IMR-90 (cell line): ENCODE measurements at regions not wholly inside any gene's neighbourhood (a gene's known extent, or its start where the extent isn't known, plus 50 kb on each side); places are given as distances from the start of the nearest gene placed in this dataset.

Experiments
- ATAC-seq: fragments of 200-7000 bp; cut with Tn5 transposase; 2 replicates; pipeline ENCODE4 v1.9.1; 2020; ENCODE audit warnings: low read depth, mild to moderate bottlenecking, moderate library complexity
- BruUV-seq: library from RNA; stranded (reverse); fragments of 400-500 nt; replicated peaks from 2 replicates; lab custom pipeline; 2021; lab: Mats Ljungman, UMichigan
- CTCF ChIA-PET: fragments of 300-600 bp; formaldehyde crosslinking; extraction: SDS; loops from one replicate; lab custom pipeline; 2021; ENCODE audit warnings: antibody characterized with exemption; lab: Yijun Ruan, JAX
- POLR2A ChIA-PET: fragments of 300-600 bp; sonication (Branson Sonifier 250); formaldehyde crosslinking; loops from one replicate; lab custom pipeline; 2022; ENCODE audit warnings: antibody characterized with exemption; ENCODE audit not compliant: unreplicated experiment; lab: Charles Lee
- DNase-seq: peaks from one replicate; pipeline ENCODE4 v3.0.0; 2013
- H2AFZ ChIP-seq: replicated peaks from 2 replicates; pipeline ENCODE3; 2013; ENCODE audit warnings: low read length, mild to moderate bottlenecking; ENCODE audit not compliant: poor library complexity
- H2AK5ac ChIP-seq: 2 replicates; pipeline ENCODE4 v1.6.1; 2013; ENCODE audit warnings: low read depth, low read length, inconsistent platforms
- H2AK9ac ChIP-seq: replicated peaks from 2 replicates; pipeline ENCODE3; 2013; ENCODE audit warnings: mild to moderate bottlenecking, low read depth, low read length, moderate library complexity; ENCODE audit not compliant: poor library complexity
- H2BK120ac ChIP-seq: 2 replicates; pipeline ENCODE4 v1.6.1; 2013; ENCODE audit warnings: low read depth, low read length, inconsistent platforms
- H2BK15ac ChIP-seq: 3 replicates; pipeline ENCODE4 v1.6.1; 2013; ENCODE audit warnings: low read depth, low read length, inconsistent platforms
- H2BK20ac ChIP-seq: 2 replicates; pipeline ENCODE4 v1.6.1; 2013; ENCODE audit warnings: low read depth, mild to moderate bottlenecking, inconsistent platforms, low read length, moderate library complexity
- H2BK5ac ChIP-seq: 2 replicates; pipeline ENCODE4 v1.6.1; 2013; ENCODE audit warnings: mild to moderate bottlenecking, low read depth, low read length, inconsistent platforms; ENCODE audit not compliant: poor library complexity, severe bottlenecking
- H3K14ac ChIP-seq: replicated peaks from 2 replicates; pipeline ENCODE4 v1.6.1; 2013; ENCODE audit warnings: low read depth, low read length, inconsistent platforms
- H3K18ac ChIP-seq: 2 replicates; pipeline ENCODE4 v1.6.1; 2013; ENCODE audit warnings: low read depth, low read length, control low read depth
- H3K23ac ChIP-seq: 2 replicates; pipeline ENCODE4 v1.6.1; 2013; ENCODE audit warnings: low read depth, low read length, inconsistent platforms
- H3K27ac ChIP-seq: 2 replicates; pipeline ENCODE4 v1.5.1; 2013; ENCODE audit warnings: mild to moderate bottlenecking, control low read depth, low read length; ENCODE audit not compliant: insufficient read depth
- H3K27me3 ChIP-seq: 2 replicates; pipeline ENCODE4 v1.6.1; 2013; ENCODE audit warnings: low read length; ENCODE audit not compliant: control insufficient read depth, insufficient read depth
- H3K36me3 ChIP-seq: 2 replicates; pipeline ENCODE4 v1.6.1; 2013; ENCODE audit warnings: low read length, mixed read lengths; ENCODE audit not compliant: control insufficient read depth, insufficient read depth
- H3K4ac ChIP-seq: 2 replicates; pipeline ENCODE4 v1.6.1; 2013; ENCODE audit warnings: low read depth, low read length, inconsistent platforms
- H3K4me1 ChIP-seq: 2 replicates; pipeline ENCODE4 v1.6.1; 2013; ENCODE audit warnings: low read length, mixed read lengths; ENCODE audit not compliant: control insufficient read depth, insufficient read depth
- H3K4me2 ChIP-seq: 2 replicates; pipeline ENCODE4 v1.6.1; 2013; ENCODE audit warnings: low read depth, mild to moderate bottlenecking, control low read depth, low read length, moderate library complexity
- H3K4me3 ChIP-seq: 2 replicates; pipeline ENCODE4 v1.5.1; 2013; ENCODE audit warnings: low read depth, mild to moderate bottlenecking, control low read depth, low read length, moderate library complexity; ENCODE audit not compliant: insufficient read depth
- H3K56ac ChIP-seq: 2 replicates; pipeline ENCODE4 v1.6.1; 2013; ENCODE audit warnings: low read length, inconsistent platforms; ENCODE audit not compliant: insufficient read depth; ENCODE audit errors: extremely low read depth
- H3K79me1 ChIP-seq, 2 experiments: 2 replicates each; pipeline ENCODE4 v1.6.1; 2013; ENCODE audit warnings: low read length in 2 of 2, inconsistent platforms in 1 of 2, low read depth in 1 of 2
- H3K9ac ChIP-seq: 2 replicates; pipeline ENCODE4 v1.6.1; 2013; ENCODE audit warnings: low read depth, low read length, control low read depth
- H3K9me1 ChIP-seq: 2 replicates; pipeline ENCODE4 v1.6.1; 2013; ENCODE audit warnings: low read length, inconsistent platforms; ENCODE audit not compliant: insufficient read depth
- H3K9me3 ChIP-seq: 2 replicates; pipeline ENCODE4 v1.6.1; 2013; ENCODE audit warnings: low read length; ENCODE audit not compliant: control insufficient read depth, insufficient read depth
- H4K20me1 ChIP-seq: 2 replicates; pipeline ENCODE4 v1.6.1; 2013; ENCODE audit warnings: low read length, inconsistent platforms; ENCODE audit not compliant: insufficient read depth
- H4K5ac ChIP-seq: 2 replicates; pipeline ENCODE4 v1.6.1; 2013; ENCODE audit warnings: mild to moderate bottlenecking, low read depth, low read length, control low read depth
- H4K8ac ChIP-seq, 2 experiments: 2 replicates each; pipeline ENCODE4 v1.6.1; 2013; ENCODE audit warnings: low read depth in 2 of 2, low read length in 2 of 2, control low read depth in 1 of 2, inconsistent platforms in 1 of 2
- H4K91ac ChIP-seq: 2 replicates; pipeline ENCODE4 v1.6.1; 2013; ENCODE audit warnings: low read depth, low read length, inconsistent platforms; ENCODE audit not compliant: insufficient read depth
- BHLHE40 ChIP-seq: fragments of 150-350 bp; IDR thresholded peaks from 2 replicates; pipeline ENCODE4 v1.6.1; 2016; ENCODE audit warnings: mild to moderate bottlenecking, low read depth, low read length
- CEBPB ChIP-seq: IDR thresholded peaks from 2 replicates; pipeline ENCODE4 v1.6.1; 2012; ENCODE audit warnings: low read depth, low read length, improper control_type of control experiment
- CHD1 ChIP-seq: IDR thresholded peaks from 2 replicates; pipeline ENCODE4 v1.6.1; 2012; ENCODE audit warnings: low read depth, low read length, improper control_type of control experiment
- ELK1 ChIP-seq: fragments of 150-350 bp; IDR thresholded peaks from 2 replicates; pipeline ENCODE4 v1.6.1; 2016; ENCODE audit warnings: low read depth, mild to moderate bottlenecking, low read length, moderate library complexity, borderline replicate concordance
- FOS ChIP-seq: fragments of 150-350 bp; IDR thresholded peaks from 2 replicates; pipeline ENCODE4 v1.6.1; 2016; ENCODE audit warnings: low read depth, low read length
- MAFK ChIP-seq: IDR thresholded peaks from 2 replicates; pipeline ENCODE4 v1.6.1; 2012; ENCODE audit warnings: low read depth, low read length, improper control_type of control experiment
- MAZ ChIP-seq: IDR thresholded peaks from 2 replicates; pipeline ENCODE4 v1.6.1; 2012; ENCODE audit warnings: low read depth, mild to moderate bottlenecking, low read length, improper control_type of control experiment, moderate library complexity, borderline replicate concordance
- MXI1 ChIP-seq: IDR thresholded peaks from 2 replicates; pipeline ENCODE4 v1.6.1; 2012; ENCODE audit warnings: low read depth, mild to moderate bottlenecking, low read length, moderate library complexity, borderline replicate concordance
- NFE2L2 ChIP-seq: fragments of 150-350 bp; IDR thresholded peaks from 2 replicates; pipeline ENCODE4 v1.6.1; 2016; ENCODE audit warnings: low read depth, mild to moderate bottlenecking, low read length
- POLR2A ChIP-seq: IDR thresholded peaks from 2 replicates; pipeline ENCODE4 v1.6.1; 2012; ENCODE audit warnings: mild to moderate bottlenecking, low read depth, low read length
- RAD21 ChIP-seq: IDR thresholded peaks from 2 replicates; pipeline ENCODE4 v1.6.1; 2012; ENCODE audit warnings: low read length, improper control_type of control experiment
- RCOR1 ChIP-seq: IDR thresholded peaks from 2 replicates; pipeline ENCODE4 v1.6.1; 2012; ENCODE audit warnings: mild to moderate bottlenecking, low read length, improper control_type of control experiment; ENCODE audit not compliant: insufficient replicate concordance
- RFX5 ChIP-seq: IDR thresholded peaks from 2 replicates; pipeline ENCODE4 v1.8.0; 2012; ENCODE audit warnings: low read depth, mild to moderate bottlenecking, low read length, moderate library complexity
- SMC3 ChIP-seq: fragments of 150-350 bp; IDR thresholded peaks from 2 replicates; pipeline ENCODE4 v1.6.1; 2016; ENCODE audit warnings: low read depth, mild to moderate bottlenecking, antibody characterized with exemption, low read length, moderate library complexity
- USF2 ChIP-seq: fragments of 150-350 bp; IDR thresholded peaks from 2 replicates; pipeline ENCODE4 v1.6.1; 2017; ENCODE audit warnings: mild to moderate bottlenecking, antibody characterized with exemption, low read length, low read depth
- dilution Hi-C: fragments of 300-500 bp; cut with HindIII; formaldehyde crosslinking; loops from one replicate; pipeline ENCODE4 v1.14.3; 2018; ENCODE audit warnings: low sequenced_read_pairs; ENCODE audit not compliant: unreplicated experiment
- in situ Hi-C: fragments of 300-500 bp; cut with MboI; formaldehyde crosslinking; loops from 3 replicates; pipeline ENCODE4 v1.14.3; 2019; ENCODE audit warnings: low sequenced_read_pairs, inconsistent platforms, mixed read lengths
- intact Hi-C: fragments of 100-400 bp; cut with micrococcal nuclease; formaldehyde crosslinking; loops from 2 replicates; pipeline ENCODE4 v1.10.0; 2022
- TF ChIP-seq, protein P1 (sequence below): conservative IDR thresholded peaks from 2 replicates; pipeline ENCODE4 v1.5.1; 2012; ENCODE audit warnings: mild to moderate bottlenecking, low read depth, low read length, improper control_type of control experiment

DNA sequence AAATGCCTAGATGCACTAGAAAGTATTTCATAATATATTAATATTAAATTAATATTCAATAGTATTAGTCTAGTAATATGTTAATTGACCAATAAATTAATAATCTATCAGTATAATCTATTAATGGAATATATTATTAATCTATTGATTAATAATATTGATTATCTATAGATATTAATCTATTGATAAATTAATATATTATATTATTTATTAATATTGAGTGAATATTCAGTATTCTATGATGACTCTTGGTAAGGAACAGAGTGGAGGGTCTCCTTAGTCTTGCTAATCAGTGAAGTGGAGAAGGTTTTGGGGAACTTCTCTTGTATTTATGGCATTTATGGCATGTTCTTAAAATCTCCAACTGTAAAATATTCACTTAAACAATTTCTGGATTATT lies 679.3 kb upstream of the FLRT2 start:
- Histone ChIP-seq H3K36me3 (no peaks in the 10 kb centered on the region), H2AFZ (no peak overlapping the region), H4K8ac (no peak overlapping the region), H4K5ac (no peak overlapping the region), H3K9me3 (peaks cover 2% of the 10 kb centered on the region; the same call in 1 of the 2 replicates), H3K27ac (no peak overlapping the region), H3K56ac (no peak overlapping the region), H2BK5ac (no peak overlapping the region), H3K9me1 (no peaks in the 10 kb centered on the region), H3K4ac (no peak overlapping the region), H3K4me2 (no peak overlapping the region), H3K79me1 (no peaks in the 10 kb centered on the region), H3K27me3 (no peaks in the 10 kb centered on the region), H2AK5ac (no peak overlapping the region), H2BK15ac (no peak overlapping the region), H3K9ac (no peak overlapping the region), H3K4me3 (no peak overlapping the region), H4K91ac (no peak overlapping the region), H3K18ac (no peak overlapping the region), H2BK120ac (no peak overlapping the region), H2BK20ac (no peak overlapping the region), H3K4me1 (no peaks in the 10 kb centered on the region), H2AK9ac (no peak overlapping the region), H4K20me1 (no peaks in the 10 kb centered on the region), H3K23ac (no peak overlapping the region), H3K14ac (no peak overlapping the region)
- DNase-seq (no peak), ATAC-seq (no peak)
- TF ChIP-seq, protein P1, sequence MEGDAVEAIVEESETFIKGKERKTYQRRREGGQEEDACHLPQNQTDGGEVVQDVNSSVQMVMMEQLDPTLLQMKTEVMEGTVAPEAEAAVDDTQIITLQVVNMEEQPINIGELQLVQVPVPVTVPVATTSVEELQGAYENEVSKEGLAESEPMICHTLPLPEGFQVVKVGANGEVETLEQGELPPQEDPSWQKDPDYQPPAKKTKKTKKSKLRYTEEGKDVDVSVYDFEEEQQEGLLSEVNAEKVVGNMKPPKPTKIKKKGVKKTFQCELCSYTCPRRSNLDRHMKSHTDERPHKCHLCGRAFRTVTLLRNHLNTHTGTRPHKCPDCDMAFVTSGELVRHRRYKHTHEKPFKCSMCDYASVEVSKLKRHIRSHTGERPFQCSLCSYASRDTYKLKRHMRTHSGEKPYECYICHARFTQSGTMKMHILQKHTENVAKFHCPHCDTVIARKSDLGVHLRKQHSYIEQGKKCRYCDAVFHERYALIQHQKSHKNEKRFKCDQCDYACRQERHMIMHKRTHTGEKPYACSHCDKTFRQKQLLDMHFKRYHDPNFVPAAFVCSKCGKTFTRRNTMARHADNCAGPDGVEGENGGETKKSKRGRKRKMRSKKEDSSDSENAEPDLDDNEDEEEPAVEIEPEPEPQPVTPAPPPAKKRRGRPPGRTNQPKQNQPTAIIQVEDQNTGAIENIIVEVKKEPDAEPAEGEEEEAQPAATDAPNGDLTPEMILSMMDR, result no peak
- TF ChIP-seq MXI1 (no peak), POLR2A (no peak), ELK1 (no peak), SMC3 (no peak), FOS (no peak), MAZ (no peak), USF2 (no peak), CHD1 (no peak), RAD21 (no peak), RFX5 (no peak), CEBPB (no peak), BHLHE40 (no peak), MAFK (no peak), RCOR1 (no peak), NFE2L2 (no peak)
- BruUV-seq, result no TSS peak
- dilution Hi-C loops (no loop called here), in situ Hi-C loops (no loop called here), intact Hi-C loops (no loop called here)
- ChIA-PET POLR2A (no interaction called here), CTCF (no interaction called here)
